CD4-positive, alpha-beta T cell treated with Interleukin-21 for 1 hour (primary cell): ENCODE measurements at regions not wholly inside any gene's neighbourhood (a gene's known extent, or its start where the extent isn't known, plus 50 kb on each side); places are given as distances from the start of the nearest gene placed in this dataset.
"Not testable (repeated sequence)": the region's sequence is repeated elsewhere in the genome, so short reads cannot be mapped to it uniquely, and the experiment has no call there.

Experiments
- DNase-seq: peaks from one replicate; pipeline ENCODE4 v3.0.0-alpha.2; 2020

DNA sequence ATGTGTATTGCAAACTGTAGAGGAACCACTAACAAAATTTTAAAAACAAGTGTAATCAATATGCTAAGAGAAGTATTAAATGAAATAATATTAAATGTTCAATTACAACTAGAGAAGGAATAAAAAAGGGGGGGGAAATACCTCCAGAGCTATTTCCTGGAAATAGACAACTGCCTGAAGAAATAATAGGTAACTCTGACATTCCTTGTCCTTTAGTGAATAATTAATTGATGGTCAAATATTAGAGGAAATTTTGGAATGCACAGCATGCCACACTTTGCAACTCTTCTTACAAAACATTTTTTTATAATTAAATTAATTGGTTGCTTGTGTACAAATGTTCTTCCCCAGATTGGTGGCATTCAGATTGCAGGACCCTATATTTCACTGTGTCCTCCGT is 342.6 kb upstream of the COL8A1 start:
- no peak for DNase-seq

GRCh38 chr3:99294092-99294491 is 344.3 kb upstream of the COL8A1 start:
- not testable (repeated sequence) for DNase-seq

DNA sequence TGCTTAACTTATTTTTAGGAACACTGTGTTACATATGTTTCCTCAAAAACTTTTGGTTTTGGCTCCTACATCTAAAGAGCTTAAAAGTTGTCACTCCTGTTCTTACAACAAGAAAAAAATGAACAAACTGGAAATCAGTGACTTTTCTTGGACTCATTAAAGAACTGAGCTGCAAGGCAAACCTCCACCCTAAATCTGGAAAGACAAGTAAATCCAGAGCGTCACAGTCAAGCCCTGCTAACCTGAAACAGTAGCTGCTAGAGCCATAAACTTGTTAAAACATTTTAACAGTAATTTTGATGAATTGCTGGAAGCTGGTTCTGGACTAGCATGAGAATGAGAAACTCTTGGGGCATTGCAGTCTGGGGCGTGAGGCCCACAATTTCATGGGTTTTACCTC is 350.5 kb upstream of the COL8A1 start:
- DNase-seq: no peak

- DNase-seq: no peak
These were observed 352.0 kb upstream of the COL8A1 start for GRCh38 chr3:99286266-99286845.

DNA sequence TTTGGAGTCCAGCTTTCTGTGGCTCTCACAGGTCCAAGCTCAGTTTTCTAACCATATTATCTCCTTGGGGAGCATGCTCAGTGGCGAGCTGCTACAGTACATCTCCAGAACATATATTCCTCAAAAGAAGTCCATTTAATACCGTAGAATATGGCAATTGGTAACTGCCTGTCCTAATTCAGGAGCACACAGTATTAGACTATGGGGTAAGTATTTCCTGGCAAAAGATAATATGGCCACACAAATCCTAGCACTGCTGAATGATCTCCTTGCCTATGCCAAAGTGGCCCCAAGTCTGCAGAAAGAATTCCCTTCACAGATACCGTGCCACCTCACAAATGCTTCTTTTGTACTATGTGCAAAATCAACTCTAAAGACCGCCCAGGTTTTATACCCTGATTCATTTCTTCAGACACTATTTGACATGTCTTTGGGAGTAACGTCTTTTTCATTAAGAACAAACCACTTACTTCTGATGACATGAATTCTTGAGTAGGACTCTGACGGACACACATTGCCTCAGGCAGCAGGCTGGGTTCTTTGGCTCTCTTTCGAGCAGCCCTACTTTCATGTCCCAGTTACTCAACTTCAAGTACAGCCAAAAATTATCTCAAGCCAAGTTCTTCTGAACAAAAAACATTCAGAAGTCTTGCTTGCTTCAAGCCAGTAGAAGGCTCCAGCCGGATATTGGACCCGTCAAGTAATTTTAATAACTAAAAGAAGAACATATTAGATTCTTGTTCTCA is 368.3 kb upstream of the DCBLD2 start:
- DNase-seq: no peak

- DNase-seq: no peak
These were observed 355.3 kb upstream of the DCBLD2 start for GRCh38 chr3:99256788-99257187.

DNA sequence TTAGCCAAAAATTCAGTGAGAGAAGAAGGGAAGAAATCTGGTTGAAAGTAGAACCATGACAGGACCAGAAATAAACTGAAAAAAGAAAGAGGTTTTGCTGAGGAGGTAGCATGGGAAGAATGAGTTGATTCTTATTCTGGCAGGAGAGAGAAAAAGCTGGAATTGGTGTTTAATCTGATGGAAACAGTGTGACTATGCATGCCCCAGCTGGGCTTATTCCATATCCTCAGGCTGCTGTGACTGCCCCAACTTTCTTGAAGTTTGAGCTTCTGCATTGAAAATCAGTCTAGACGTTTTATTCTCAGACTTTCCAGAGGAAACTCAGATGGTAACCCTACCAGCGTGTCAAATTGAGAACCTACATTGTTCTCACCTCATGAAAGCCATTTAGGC is 352.5 kb upstream of the DCBLD2 start:
- DNase-seq: no peak

- no peak for DNase-seq
These were observed 349.4 kb upstream of the DCBLD2 start for GRCh38 chr3:99250821-99251355.

GRCh38 chr3:99250272-99250671 is 348.8 kb upstream of the DCBLD2 start:
- DNase-seq: no peak

DNA sequence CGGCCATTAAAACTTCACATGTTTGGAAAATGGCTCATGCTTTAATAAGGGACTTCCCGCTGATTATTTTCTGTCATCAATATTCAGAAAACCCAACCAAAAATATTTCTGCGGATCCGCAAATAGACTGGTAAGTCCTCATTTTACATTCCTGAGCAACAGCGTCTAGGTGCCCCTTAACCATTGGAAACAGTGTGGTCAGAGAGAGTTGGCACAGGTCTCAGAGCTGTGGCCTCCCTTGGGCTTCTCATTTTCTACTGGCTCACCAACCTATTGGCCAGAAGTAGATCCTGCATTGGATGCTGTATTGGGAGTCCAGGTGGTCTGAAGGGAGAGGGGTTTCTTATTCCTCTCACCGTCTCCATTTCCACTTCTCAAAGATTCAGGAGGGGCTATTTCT is 348.1 kb upstream of the DCBLD2 start:
- DNase-seq: no peak

DNA sequence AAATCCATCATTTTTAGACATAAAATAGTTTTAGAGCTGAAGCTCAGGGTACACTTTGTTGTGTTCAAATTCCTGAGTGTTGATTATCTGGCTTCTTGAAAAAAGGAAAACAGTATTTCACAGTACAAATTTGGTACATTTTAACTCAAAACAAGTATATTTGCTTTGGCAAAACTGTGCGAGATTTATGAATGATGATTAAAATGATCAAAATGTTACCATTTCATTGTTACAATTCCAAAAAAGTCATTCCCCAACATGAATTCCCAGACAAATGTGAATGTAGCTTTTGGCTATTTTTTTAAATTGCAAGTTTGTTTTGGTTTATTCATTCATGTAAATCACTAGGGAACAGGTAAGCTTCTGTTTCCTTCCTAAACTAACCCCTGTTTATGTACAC is 347.4 kb upstream of the DCBLD2 start:
- DNase-seq: no peak

- DNase-seq: no peak
These were observed 346.6 kb upstream of the DCBLD2 start for GRCh38 chr3:99248130-99248529.

DNA sequence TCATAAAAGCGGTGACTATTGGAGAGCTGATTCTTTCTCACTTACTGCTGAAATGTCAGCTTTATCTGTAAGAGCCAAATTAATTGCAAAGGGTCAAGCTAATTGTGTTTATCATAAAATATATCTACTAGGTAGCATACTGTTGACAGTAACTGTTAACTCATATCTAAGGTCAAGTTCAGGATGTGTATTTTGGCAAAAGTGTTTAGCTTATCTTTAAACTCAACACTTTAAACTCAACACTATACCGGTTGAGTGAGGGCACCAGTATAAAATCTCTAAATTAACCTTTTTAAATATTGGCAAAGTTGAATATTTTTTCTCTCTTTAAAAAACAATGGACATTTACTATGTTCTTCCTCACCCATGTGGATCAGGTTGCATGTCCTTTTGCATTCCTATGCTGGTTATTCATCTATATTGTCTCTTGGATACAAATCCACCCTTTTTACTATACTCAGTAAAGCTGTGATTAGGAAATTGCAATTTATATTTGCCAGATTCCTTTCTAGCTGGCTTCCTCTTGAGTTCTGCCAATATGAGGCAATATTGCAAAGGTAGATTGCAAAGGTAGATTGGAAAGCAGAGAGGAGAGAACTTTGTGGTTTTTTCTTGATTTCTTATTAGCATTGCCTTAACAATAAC is 344.6 kb upstream of the DCBLD2 start:
- no peak for DNase-seq

- no peak for DNase-seq
These were observed 340.8 kb upstream of the DCBLD2 start for GRCh38 chr3:99242271-99242670.

DNA sequence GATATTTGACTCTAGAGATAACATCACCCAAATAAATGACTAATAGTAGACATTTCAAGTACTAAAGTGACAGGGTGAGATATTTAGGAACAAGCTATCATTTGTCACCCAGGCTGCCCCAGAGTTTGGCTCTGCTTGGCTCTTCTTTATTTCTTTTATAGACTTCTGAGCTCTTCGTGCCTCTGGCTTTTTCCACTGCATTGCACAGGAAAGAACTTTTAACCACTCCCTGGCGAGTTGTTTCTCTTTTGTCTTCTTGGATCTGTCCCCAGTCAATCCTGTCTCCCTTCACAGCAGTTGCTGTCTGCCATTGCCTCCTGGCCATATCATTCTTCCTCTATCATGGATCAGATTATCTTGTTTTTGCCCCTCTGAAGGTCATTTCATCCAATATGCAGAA is 339.2 kb upstream of the DCBLD2 start:
- DNase-seq: no peak

GRCh38 chr3:99236576-99236975 is 335.1 kb upstream of the DCBLD2 start:
- no peak for DNase-seq

- no peak for DNase-seq
These were observed 331.2 kb upstream of the DCBLD2 start for GRCh38 chr3:99232696-99233095.

DNA sequence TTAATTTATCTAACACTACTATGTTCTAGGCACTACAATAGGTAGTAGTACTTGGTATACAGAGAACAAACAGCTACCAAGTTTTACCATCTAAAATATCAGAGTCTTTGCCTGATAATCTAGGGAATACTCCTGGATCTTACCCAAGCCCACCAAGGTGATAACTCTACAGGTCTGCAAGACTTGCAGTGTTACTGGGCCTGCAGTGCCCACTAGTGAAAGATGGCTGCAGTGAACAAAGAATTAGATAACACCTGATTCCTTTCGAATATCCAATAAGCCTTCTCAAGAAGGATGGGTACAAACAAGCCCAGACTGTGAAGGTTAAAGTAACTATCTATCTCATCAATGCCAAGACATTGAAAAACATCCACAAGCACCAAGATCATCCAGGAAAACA is 317.0 kb upstream of the DCBLD2 start:
- no peak for DNase-seq

GRCh38 chr3:99212969-99213368 is 311.5 kb upstream of the DCBLD2 start:
- no peak for DNase-seq

DNA sequence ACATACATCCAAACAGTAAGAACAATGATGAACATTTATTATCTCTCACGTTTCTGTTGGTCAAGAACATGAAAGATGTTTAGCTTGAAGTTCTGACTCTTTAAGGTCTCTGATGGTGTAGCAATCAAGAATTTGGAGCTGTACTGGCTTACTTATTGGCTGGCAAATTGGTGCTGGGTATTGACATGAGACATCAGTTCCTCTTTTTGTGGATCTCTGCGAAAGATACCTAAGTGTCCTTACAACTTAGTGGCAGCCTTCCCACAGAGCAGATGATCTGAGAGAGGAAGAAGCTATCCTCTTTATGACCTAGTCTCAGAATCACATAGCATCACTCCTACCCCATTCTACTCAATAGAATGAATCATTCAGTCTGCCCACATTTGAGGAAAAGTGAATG is 309.8 kb upstream of the DCBLD2 start:
- DNase-seq: no peak

DNA sequence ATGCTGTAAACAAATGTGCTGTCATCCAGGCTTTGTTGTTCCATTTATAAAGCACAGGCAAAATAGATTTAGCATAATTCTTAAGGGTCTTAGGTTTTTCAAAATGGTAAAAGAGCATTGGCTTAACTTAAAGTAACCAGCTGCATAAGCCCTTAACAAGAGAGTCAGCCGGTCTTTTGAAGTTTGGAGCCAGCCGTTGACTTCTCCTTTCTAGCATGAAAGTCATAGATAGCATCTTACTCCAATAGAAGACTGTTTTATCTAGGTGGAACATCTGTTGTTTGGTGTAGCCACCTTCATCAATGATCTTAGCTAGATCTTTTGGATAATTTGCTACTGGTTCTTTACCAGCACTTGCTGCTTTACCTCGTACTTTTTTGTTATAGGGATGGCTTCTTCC is 297.5 kb upstream of the DCBLD2 start:
- no peak for DNase-seq

DNA sequence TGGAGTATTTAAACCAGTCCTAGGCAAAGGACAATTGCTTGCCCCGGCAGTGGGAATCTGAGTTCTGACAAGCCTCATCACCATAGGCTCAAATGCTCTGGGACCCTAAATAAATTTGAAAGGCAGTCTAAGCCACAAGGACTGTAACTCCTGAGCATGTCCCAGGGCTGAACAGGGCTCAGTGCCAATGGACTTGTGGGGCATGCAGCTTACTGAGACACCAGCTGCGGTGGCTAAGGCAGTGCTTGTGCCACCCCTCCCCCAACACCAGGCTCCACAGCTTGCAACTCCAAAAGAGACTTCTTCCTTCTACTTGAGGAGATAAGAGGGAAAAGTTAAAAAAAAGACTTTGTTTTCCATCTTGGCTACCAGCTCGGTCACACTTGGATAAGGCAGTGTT is 289.7 kb upstream of the DCBLD2 start:
- DNase-seq: no peak

DNA sequence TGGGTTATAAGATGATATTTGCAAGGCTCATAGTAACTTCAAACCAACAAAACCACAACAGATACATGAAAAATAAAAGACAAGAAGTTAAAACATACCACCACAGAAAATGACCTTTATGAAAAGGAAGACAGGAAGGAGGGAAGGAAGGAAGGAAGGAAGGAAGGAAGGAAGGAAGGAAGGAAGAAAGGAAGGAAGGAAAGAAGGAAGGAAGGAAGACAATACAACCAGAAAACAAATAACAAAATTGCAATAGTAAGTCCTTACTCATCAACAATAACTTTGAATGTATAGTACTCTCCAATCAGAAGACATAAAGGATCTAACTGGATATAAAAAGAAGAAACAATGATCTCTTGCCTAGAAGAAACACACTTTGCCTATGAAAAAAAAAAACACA is 287.4 kb upstream of the DCBLD2 start:
- DNase-seq: no peak

DNA sequence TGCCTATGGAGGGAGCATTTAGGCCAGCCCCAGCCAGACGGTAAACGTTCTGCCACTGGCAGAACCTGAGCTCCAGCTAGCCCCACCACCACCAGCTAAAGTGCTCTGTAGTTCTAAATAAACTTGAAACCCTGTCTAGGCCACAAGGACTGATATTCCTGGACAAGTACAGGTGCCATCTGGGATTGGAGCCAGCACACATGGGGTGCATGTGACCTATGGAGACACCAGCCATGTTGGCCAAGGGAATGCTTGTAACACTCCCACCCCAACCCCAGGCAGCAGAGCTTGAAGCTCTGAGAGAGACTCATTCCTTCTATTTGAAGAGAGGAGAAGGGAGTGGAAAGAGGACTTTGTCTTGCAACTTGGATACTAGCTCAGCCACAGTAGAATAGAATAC is 284.5 kb upstream of the DCBLD2 start:
- no peak for DNase-seq
